ENCODE measurements at regions not wholly inside any gene's neighbourhood (a gene's known extent, or its start where the extent isn't known, plus 50 kb on each side); places are given as distances from the start of the nearest gene placed in this dataset.
A peak's percentile ranks its signal among the peaks of the same experiment; 100 is the strongest.
"Not testable (repeated sequence)": the region's sequence is repeated elsewhere in the genome, so short reads cannot be mapped to it uniquely, and the experiment has no call there.

DNA sequence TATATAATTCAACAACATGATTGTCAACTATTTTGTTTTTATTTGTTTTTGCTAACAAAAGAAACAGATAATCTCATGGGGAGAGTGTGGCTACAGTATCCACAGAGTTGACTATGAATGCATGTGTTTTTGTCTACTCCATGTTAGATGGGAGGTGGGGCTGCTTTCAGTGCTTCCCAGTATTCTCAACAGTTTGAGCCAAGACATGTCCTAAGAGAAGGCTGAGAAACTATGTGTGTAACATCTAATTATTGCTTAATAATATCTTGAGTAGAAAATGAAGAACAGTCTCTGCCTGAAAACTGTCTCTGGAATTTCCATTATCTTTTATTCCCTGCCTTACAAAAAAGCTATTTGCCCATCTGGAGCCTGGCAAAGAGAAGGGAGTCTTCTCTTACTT lies 178.8 kb upstream of the MMADHC start:
- DNase-seq (ENCODE audit: low read depth), result no peak
- no peak overlapping the region for H3K4me3 ChIP-seq (ENCODE audit: low read depth, low read length)
- TF ChIP-seq, protein P1, sequence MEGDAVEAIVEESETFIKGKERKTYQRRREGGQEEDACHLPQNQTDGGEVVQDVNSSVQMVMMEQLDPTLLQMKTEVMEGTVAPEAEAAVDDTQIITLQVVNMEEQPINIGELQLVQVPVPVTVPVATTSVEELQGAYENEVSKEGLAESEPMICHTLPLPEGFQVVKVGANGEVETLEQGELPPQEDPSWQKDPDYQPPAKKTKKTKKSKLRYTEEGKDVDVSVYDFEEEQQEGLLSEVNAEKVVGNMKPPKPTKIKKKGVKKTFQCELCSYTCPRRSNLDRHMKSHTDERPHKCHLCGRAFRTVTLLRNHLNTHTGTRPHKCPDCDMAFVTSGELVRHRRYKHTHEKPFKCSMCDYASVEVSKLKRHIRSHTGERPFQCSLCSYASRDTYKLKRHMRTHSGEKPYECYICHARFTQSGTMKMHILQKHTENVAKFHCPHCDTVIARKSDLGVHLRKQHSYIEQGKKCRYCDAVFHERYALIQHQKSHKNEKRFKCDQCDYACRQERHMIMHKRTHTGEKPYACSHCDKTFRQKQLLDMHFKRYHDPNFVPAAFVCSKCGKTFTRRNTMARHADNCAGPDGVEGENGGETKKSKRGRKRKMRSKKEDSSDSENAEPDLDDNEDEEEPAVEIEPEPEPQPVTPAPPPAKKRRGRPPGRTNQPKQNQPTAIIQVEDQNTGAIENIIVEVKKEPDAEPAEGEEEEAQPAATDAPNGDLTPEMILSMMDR (IDR thresholded peaks at IDR 0.05; ENCODE audit: low read depth, low read length, missing control alignments), result no peak
- in situ Hi-C loops (cut with HindIII; ENCODE audit: low sequenced_read_pairs), result no loop called here

DNA sequence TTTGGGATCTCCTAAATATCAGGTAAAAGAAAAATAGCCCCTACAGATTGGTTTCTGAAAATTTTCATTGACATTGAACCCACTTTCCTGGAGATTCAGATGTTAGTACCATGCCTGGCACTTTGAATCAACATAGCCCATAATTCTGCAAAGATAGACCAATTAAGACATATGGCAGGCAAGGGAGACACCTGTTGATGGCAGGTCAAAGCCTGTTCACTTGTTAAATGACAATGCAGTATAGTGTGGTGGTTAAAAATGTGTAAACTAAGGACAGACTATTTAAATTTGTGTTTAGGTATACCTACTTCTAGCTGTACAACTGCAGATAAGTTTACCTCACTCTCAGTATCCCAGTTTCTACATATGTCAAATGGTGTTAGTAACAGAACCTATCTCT lies 178.1 kb upstream of the MMADHC start:
- DNase-seq (ENCODE audit: low read depth), result no peak
- H3K4me3 ChIP-seq (ENCODE audit: low read depth, low read length), result no peak overlapping the region
- TF ChIP-seq, protein P1 (IDR thresholded peaks at IDR 0.05; ENCODE audit: low read depth, low read length, missing control alignments), result no peak
- in situ Hi-C loops (cut with HindIII; ENCODE audit: low sequenced_read_pairs), result no loop called here

DNA sequence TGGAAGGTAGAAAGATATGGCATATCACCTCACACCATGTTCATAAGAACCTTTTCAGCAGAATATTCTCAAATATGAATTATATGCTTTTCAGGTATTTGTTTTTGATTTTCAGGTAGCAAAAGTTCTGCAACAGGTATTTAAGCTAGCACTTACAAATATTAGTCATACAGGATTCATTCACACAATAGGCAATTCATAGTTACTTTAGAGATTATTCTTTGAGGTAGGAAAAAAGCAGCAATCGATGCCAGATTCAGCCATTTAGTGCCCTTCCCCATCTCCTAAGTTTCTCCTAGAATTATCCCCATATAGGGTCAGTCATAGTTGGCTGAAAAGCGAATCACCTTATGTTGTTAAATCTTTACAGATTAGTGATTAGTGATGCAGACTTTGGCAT lies 177.4 kb upstream of the MMADHC start:
- in situ Hi-C loops (cut with HindIII; ENCODE audit: low sequenced_read_pairs), result no loop called here
- TF ChIP-seq, protein P1 (IDR thresholded peaks at IDR 0.05; ENCODE audit: low read depth, low read length, missing control alignments), result no peak
- no peak overlapping the region for H3K4me3 ChIP-seq (ENCODE audit: low read depth, low read length)

DNA sequence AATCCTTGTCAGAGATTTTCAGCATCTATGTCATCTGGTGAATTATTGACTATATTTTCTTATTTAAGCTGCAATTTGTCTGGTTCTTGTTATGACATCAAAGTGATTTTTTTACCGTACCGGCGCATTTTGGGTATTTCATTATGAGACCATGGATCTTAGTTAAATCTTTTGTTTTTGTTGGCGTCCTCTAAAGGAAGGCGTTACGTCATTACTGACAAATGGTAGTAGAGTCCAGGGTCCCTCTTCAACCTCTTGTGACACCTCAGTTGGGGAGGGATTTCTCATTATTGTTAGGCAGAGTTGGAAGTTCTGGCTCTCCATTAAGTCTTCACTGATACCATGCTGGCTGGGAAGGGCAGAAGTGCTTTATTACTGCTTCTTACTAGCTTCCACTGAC lies 175.8 kb upstream of the MMADHC start:
- TF ChIP-seq, protein P1 (IDR thresholded peaks at IDR 0.05; ENCODE audit: low read depth, low read length, missing control alignments), result no peak
- DNase-seq (ENCODE audit: low read depth), result no peak
- in situ Hi-C loops (cut with HindIII; ENCODE audit: low sequenced_read_pairs), result no loop called here
- no peak overlapping the region for H3K4me3 ChIP-seq (ENCODE audit: low read depth, low read length)

More for the DNA sequence above, 177.4 kb upstream of the MMADHC start:
- no peak for DNase-seq (ENCODE audit: low read depth)

DNA sequence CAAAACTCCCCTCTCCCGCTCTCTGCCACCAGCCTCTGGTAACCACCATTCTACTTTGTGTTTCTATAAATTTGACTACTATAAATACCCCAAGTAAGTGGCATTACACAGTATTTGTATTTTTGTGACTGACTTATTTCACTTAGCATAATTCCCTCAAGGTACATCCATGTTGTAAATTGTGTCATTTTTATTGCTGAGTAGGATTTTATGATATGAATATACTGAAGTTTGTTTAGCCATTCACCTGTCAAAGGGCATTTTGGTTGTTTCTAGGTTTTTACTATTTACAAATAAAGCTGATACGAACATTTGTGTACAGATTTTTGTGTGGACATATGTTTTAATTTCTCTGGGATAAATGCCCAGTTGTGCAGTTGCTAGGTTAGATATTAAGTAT lies 174.0 kb upstream of the MMADHC start:
- TF ChIP-seq, protein P1 (IDR thresholded peaks at IDR 0.05; ENCODE audit: low read depth, low read length, missing control alignments), result no peak
- no peak for DNase-seq (ENCODE audit: low read depth)
- H3K4me3 ChIP-seq (ENCODE audit: low read depth, low read length), result no peak overlapping the region
- in situ Hi-C loops (cut with HindIII; ENCODE audit: low sequenced_read_pairs), result no loop called here

DNA sequence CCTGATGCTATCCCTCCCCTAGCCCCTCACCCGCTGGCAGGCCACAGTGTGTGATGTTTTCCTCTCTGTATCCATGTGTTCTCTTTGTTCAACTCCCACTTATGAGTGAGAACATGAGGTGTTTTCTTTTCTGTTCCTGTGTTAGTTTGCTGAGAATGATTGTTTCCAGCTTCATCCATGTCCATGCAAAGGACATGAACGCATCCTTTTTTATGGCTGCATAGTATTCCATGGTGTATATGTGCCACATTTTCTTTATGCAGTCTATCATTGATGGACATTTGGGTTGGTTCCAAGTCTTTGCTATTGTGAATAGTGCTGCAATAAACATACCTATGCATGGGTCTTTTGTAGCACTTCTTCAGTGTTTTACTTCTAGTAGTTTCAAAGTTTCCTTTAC lies 171.8 kb upstream of the MMADHC start:
- DNase-seq (ENCODE audit: low read depth); in situ Hi-C loops (cut with HindIII; ENCODE audit: low sequenced_read_pairs); H3K4me3 ChIP-seq (ENCODE audit: low read depth, low read length): not testable (repeated sequence)

DNA sequence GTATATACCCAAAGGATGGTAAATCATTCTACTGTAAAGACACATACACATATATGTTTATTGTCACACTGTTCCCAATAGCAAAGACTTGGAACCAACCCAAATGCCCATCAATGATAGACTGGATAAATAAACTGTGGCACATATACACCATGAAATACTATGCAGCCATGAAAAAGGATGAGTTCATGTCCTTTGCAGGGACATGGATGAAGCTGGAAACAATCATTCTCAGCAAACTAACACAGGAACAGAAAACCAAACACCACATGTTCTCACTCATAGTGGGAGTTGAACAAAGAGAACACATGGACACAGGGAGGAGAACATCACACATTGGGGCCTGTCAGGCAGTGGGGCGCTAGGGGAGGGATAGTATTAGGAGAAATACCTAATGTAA lies 167.1 kb upstream of the MMADHC start:
- in situ Hi-C loops (cut with HindIII; ENCODE audit: low sequenced_read_pairs), result not testable (repeated sequence)

DNA sequence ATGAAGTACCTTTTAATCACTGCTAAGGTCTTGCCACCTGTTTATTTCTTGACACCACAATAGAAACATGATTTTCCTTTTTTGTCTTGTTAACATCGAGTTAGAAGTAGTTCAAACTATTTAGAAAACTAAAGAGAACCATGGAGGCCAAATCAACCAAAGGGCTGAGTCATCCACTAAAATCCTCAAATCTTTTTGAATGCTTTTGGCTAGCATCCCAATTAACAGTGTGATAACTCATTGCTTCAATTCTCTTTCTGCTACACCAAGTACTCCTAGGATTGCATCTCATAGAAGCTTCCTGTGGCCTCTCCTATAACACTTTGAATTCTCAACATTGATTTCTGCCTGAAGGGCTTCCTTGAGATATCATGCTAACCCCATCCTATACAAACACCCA lies 159.9 kb upstream of the MMADHC start:
- DNase-seq (ENCODE audit: low read depth), result peak; percentile 79
- no peak overlapping the region for H3K4me3 ChIP-seq (ENCODE audit: low read depth, low read length)
- TF ChIP-seq, protein P1 (IDR thresholded peaks at IDR 0.05; ENCODE audit: low read depth, low read length, missing control alignments), result no peak
- in situ Hi-C loops (cut with HindIII; ENCODE audit: low sequenced_read_pairs), result no loop called here

More for the DNA sequence above, 167.1 kb upstream of the MMADHC start:
- DNase-seq (ENCODE audit: low read depth); H3K4me3 ChIP-seq (ENCODE audit: low read depth, low read length): not testable (repeated sequence)

Measured in astrocyte of the cerebellum (primary cell).